ENCODE measurements at regions not wholly inside any gene's neighbourhood (a gene's known extent, or its start where the extent isn't known, plus 50 kb on each side); places are given as distances from the start of the nearest gene placed in this dataset.

DNA sequence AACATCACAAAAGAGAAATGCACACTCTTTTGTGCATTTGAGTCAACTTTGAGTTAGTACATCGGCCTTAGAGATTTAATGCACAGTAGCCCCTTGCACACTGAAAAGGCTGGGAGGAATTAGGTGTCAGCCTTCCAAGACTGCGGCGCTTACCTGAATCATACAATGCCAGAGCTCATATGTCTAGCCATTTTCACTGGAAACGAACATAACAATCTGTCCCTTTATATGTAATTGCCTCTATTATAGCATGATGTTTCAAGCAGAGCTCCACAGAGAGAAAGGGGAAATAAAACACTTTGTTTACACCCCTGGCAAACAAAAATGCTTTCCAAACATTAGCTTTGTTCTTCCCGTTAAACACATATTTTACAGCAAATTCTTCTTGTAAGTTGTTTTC lies 315.7 kb upstream of the SLCO3A1 start:
- no peak for ATAC-seq
- Histone ChIP-seq H3K4me3 (no peak overlapping the region), H3K4me1 (no peaks in the 10 kb centered on the region), H3K36me3 (no peaks in the 10 kb centered on the region), H3K9me3 (no peaks in the 10 kb centered on the region), H3K27me3 (peaks cover 5% of the 10 kb centered on the region), H3K27ac (no peak overlapping the region)
- DNase-seq: no peak
- intact Hi-C loops (cut with DNase I): no loop called here
- TF ChIP-seq, protein P1, sequence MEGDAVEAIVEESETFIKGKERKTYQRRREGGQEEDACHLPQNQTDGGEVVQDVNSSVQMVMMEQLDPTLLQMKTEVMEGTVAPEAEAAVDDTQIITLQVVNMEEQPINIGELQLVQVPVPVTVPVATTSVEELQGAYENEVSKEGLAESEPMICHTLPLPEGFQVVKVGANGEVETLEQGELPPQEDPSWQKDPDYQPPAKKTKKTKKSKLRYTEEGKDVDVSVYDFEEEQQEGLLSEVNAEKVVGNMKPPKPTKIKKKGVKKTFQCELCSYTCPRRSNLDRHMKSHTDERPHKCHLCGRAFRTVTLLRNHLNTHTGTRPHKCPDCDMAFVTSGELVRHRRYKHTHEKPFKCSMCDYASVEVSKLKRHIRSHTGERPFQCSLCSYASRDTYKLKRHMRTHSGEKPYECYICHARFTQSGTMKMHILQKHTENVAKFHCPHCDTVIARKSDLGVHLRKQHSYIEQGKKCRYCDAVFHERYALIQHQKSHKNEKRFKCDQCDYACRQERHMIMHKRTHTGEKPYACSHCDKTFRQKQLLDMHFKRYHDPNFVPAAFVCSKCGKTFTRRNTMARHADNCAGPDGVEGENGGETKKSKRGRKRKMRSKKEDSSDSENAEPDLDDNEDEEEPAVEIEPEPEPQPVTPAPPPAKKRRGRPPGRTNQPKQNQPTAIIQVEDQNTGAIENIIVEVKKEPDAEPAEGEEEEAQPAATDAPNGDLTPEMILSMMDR (IDR thresholded peaks at IDR 0.05): no peak

DNA sequence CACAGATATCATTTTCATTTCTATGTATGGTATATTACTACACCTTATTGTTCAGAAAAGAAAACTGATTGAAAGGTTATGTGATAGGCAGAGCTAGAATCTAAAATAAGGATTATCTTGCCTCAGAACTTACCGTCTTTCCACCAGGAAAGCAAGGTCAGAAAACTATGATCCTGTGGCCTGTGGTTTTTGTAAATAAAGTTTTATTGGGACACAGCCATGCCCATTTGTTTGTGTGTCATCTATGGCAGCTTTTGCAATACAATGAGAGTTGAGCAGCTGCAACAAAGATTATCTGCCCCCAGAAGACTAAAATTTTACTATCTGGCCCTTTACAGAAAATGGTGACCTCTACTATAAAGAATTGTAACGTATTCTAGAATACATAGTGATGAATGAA lies 314.7 kb upstream of the SLCO3A1 start:
- TF ChIP-seq, protein P1 (IDR thresholded peaks at IDR 0.05): no peak
- Histone ChIP-seq H3K9me3 (no peaks in the 10 kb centered on the region), H3K27me3 (peaks cover 5% of the 10 kb centered on the region), H3K4me3 (no peak overlapping the region), H3K4me1 (no peaks in the 10 kb centered on the region), H3K27ac (no peak overlapping the region), H3K36me3 (no peaks in the 10 kb centered on the region)
- no peak for ATAC-seq
- intact Hi-C loops (cut with DNase I): no loop called here
- DNase-seq: no peak

DNA sequence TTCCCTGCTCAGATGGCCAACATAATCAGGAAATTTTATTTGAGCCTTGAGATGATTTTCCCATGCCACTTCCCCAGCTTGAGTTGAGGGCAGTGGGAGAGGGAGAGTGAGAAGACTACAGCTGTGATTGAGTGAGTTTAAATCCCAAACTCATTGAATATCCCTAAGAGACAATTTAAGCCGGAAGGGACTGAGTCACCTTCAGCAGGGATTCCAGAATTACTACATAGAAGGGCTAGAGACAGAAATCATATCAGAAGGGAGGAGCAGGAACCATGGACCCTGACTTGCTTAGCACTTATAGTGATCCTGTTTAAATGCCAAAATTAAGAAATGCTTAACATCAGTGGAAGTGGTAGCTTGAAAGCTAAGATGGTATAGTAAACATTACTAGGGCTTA lies 312.2 kb upstream of the SLCO3A1 start:
- DNase-seq (no peak), ATAC-seq (no peak)
- Histone ChIP-seq H3K4me3 (no peak overlapping the region), H3K27me3 (peaks cover 5% of the 10 kb centered on the region), H3K4me1 (no peaks in the 10 kb centered on the region), H3K27ac (no peak overlapping the region), H3K9me3 (no peaks in the 10 kb centered on the region), H3K36me3 (no peaks in the 10 kb centered on the region)
- TF ChIP-seq, protein P1 (IDR thresholded peaks at IDR 0.05): no peak
- intact Hi-C loops (cut with DNase I): no loop called here

DNA sequence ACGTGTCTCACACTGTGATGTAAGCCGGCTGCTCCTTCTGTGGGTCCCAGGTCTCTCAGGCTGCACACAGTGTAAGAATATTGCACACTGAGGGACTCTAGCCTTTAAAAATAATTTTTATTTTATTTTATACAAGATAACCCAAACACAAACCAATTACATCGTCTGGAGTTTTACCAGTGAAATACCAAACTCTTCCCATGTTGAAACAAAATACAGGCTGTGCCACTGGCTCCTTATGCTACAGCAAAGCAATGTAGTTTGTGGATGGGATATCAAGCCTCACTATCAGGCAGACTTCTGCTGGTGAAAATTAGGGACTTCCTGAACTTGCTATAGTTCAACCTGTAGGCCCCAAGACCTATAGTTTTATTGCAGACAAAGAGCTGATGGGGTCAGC lies 311.3 kb upstream of the SLCO3A1 start:
- DNase-seq (no peak), ATAC-seq (no peak)
- Histone ChIP-seq H3K27ac (no peak overlapping the region), H3K36me3 (no peaks in the 10 kb centered on the region), H3K4me3 (no peak overlapping the region), H3K27me3 (peaks cover 5% of the 10 kb centered on the region), H3K4me1 (no peaks in the 10 kb centered on the region), H3K9me3 (no peaks in the 10 kb centered on the region)
- intact Hi-C loops (cut with DNase I): no loop called here
- TF ChIP-seq, protein P1 (IDR thresholded peaks at IDR 0.05): no peak

DNA sequence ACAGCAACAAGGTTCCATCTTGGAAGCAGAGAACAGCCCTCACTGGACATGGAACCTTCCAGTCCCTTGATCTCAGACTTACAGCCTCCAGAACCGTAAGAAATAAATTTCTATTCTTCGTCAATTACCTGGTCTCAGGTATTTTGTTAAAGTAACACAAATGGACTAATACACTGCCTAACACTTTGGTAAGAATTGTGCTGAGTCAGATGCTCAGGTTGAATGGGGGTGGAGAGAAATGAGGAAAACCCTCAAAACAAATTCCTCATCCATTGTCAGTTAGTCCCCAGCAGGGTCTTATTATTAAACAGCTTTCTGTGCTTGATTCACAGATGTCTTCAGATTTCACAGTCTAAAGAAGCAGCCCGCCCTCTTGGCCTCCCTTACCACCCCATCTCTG lies 306.2 kb upstream of the SLCO3A1 start:
- DNase-seq: no peak
- intact Hi-C loops (cut with DNase I): no loop called here
- TF ChIP-seq, protein P1 (IDR thresholded peaks at IDR 0.05): no peak
- no peaks in the 10 kb centered on the region for H3K9me3 ChIP-seq
- no peak overlapping the region for H3K27ac ChIP-seq
- no peak for ATAC-seq
- no peak overlapping the region for H3K4me3 ChIP-seq
- no peaks in the 10 kb centered on the region for H3K27me3 ChIP-seq
- H3K36me3 ChIP-seq: no peaks in the 10 kb centered on the region
- no peaks in the 10 kb centered on the region for H3K4me1 ChIP-seq

DNA sequence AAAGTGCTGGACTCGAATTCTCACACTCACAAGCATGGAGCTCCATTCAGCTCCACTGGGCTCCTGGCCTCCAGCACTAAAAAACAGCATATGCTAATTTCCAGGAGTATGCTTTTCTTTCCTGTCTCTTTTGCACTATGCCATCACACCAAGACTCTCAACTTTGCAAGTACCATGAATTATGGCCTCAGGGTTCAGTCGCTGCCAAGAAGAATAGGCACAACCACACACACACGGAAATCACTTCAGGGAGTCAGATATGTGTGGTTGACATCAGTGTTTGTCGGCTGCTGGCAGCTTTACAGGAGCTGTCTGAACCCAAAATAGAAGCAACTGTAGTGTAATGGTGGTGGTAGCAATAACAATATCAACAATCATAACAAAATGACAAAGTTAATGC lies 305.0 kb upstream of the SLCO3A1 start:
- DNase-seq (no peak), ATAC-seq (no peak)
- H3K27ac ChIP-seq: no peak overlapping the region
- H3K4me3 ChIP-seq: no peak overlapping the region
- no peaks in the 10 kb centered on the region for H3K4me1 ChIP-seq
- intact Hi-C loops (cut with DNase I): no loop called here
- no peaks in the 10 kb centered on the region for H3K27me3 ChIP-seq
- H3K36me3 ChIP-seq: no peaks in the 10 kb centered on the region
- H3K9me3 ChIP-seq: no peaks in the 10 kb centered on the region
- TF ChIP-seq, protein P1 (IDR thresholded peaks at IDR 0.05): no peak

Data from upper lobe of right lung (tissue), 1 donor.